GM12878 (cell line): ENCODE measurements at regions not wholly inside any gene's neighbourhood (a gene's known extent, or its start where the extent isn't known, plus 50 kb on each side); places are given as distances from the start of the nearest gene placed in this dataset.

Experiments
- ATAC-seq: fragments of 200-7000 bp; cut with Tn5 transposase; 3 replicates; pipeline ENCODE4 v1.9.1; 2020; ENCODE audit warnings: mild to moderate bottlenecking, moderate library complexity
- BruUV-seq: library from RNA; stranded (reverse); fragments of 400-500 nt; replicated peaks from 2 replicates; lab custom pipeline; 2021; lab: Mats Ljungman, UMichigan
- CTCF ChIA-PET: fragments of 300-600 bp; sonication (Branson Sonifier 250); formaldehyde crosslinking; extraction: SDS; loops from one replicate; lab custom pipeline; 2021; ENCODE audit warnings: inconsistent platforms; lab: Yijun Ruan, JAX
- POLR2A ChIA-PET: fragments of 350-600 bp; formaldehyde crosslinking; extraction: SDS; loops from one replicate; lab custom pipeline; 2021; ENCODE audit warnings: inconsistent platforms; lab: Charles Lee
- RAD21 ChIA-PET: fragments of 300-600 bp; sonication (Branson Sonifier 250); formaldehyde crosslinking; loops from one replicate; lab custom pipeline; 2023; ENCODE audit warnings: antibody characterized with exemption; ENCODE audit not compliant: unreplicated experiment; lab: Charles Lee
- SMC1A ChIA-PET: fragments of 300-600 bp; sonication (Branson Sonifier 250); formaldehyde crosslinking; loops from one replicate; lab custom pipeline; 2023; ENCODE audit not compliant: unreplicated experiment, uncharacterized antibody; lab: Charles Lee
- DNase-seq: peaks from one replicate; pipeline ENCODE4 v3.0.0-alpha.2; 2011; ENCODE audit warnings: low read depth, low spot score
- FAIRE-seq: peaks from 3 replicates; lab custom pipeline; 2011; peaks lifted over from hg19 to GRCh38; lab: Jason Lieb, UNC
- H2AFZ ChIP-seq: 2 replicates; pipeline ENCODE4 v1.6.0; 2011; ENCODE audit warnings: low read depth, low read length, control low read depth; ENCODE audit not compliant: control insufficient read depth
- H3K27ac ChIP-seq: 2 replicates; pipeline ENCODE4 v1.5.1; 2011; ENCODE audit warnings: control low read depth; ENCODE audit not compliant: control insufficient read depth, insufficient read depth
- H3K27me3 ChIP-seq, 2 experiments: replicated peaks in 1 of 2; 2 replicates each; pipeline versions ENCODE4 v1.6.0 to v1.6.1; 2011; ENCODE audit warnings: low read length in 1 of 2; ENCODE audit not compliant: control insufficient read depth in 2 of 2, insufficient read depth in 2 of 2
- H3K36me3 ChIP-seq, 2 experiments: 2 replicates each; pipeline ENCODE4 v1.5.1; 2011; ENCODE audit warnings: low read length in 1 of 2; ENCODE audit not compliant: control insufficient read depth in 2 of 2, insufficient read depth in 2 of 2
- H3K4me1 ChIP-seq: 2 replicates; pipeline ENCODE4 v1.6.1; 2011; ENCODE audit warnings: mild to moderate bottlenecking, low read length, moderate library complexity, mixed read lengths; ENCODE audit not compliant: control insufficient read depth, insufficient read depth
- H3K4me2 ChIP-seq: 2 replicates; pipeline ENCODE4 v1.6.0; 2011; ENCODE audit warnings: control low read depth; ENCODE audit not compliant: control insufficient read depth, insufficient read depth
- H3K4me3 ChIP-seq: fragments of 200-600 bp; sonication (generic); 2 replicates; pipeline ENCODE4 v1.5.1; 2016
- H3K79me2 ChIP-seq: 2 replicates; pipeline ENCODE4 v1.6.0; 2011; ENCODE audit warnings: low read length; ENCODE audit not compliant: control insufficient read depth, insufficient read depth
- H3K9ac ChIP-seq: 2 replicates; pipeline ENCODE4 v1.8.0; 2011; ENCODE audit warnings: low read length, control low read depth, mixed read lengths; ENCODE audit not compliant: control insufficient read depth, insufficient read depth
- H3K9me3 ChIP-seq: replicated peaks from 3 replicates; pipeline ENCODE4 v1.5.1; 2011; ENCODE audit warnings: mild to moderate bottlenecking, low read length; ENCODE audit not compliant: control insufficient read depth, insufficient read depth
- H4K20me1 ChIP-seq: 2 replicates; pipeline ENCODE4 v1.6.0; 2011; ENCODE audit not compliant: control insufficient read depth, insufficient read depth
- ETV6 ChIP-seq, 2 experiments: fragments of 450-650 bp in 1 of 2; IDR thresholded peaks in 1 of 2; conservative IDR thresholded peaks in 1 of 2; 2 replicates each; pipeline ENCODE4 v1.6.1; 2014; ENCODE audit warnings: antibody characterized with exemption in 1 of 2, borderline replicate concordance in 1 of 2, low read depth in 1 of 2, mild to moderate bottlenecking in 1 of 2, moderate library complexity in 1 of 2
- NR2C1 ChIP-seq: fragments of 450-650 bp; IDR thresholded peaks from 2 replicates; pipeline ENCODE4 v1.6.1; 2017; ENCODE audit warnings: antibody characterized with exemption, mild to moderate bottlenecking, moderate library complexity
- POLR2A ChIP-seq: IDR thresholded peaks from 2 replicates; pipeline ENCODE4 v1.6.1; 2011; ENCODE audit warnings: low read depth, mild to moderate bottlenecking, low read length
- POU2F2 ChIP-seq: IDR thresholded peaks from 3 replicates; pipeline ENCODE4 v1.6.1; 2011; ENCODE audit warnings: low read depth, mild to moderate bottlenecking, low read length, borderline replicate concordance
- RB1 ChIP-seq: fragments of 450-650 bp; formaldehyde crosslinking; IDR thresholded peaks from 2 replicates; pipeline ENCODE4 v1.6.1; 2017; ENCODE audit warnings: mild to moderate bottlenecking, borderline replicate concordance
- STAT3 ChIP-seq: IDR thresholded peaks from 2 replicates; pipeline ENCODE4 v1.6.1; 2011; ENCODE audit warnings: low read depth, low read length, improper control_type of control experiment
- WGBS: methylation state at CpG from one replicate; pipeline ENCODE4 v1.1.6; 2016; ENCODE audit warnings: low lambda C conversion rate; ENCODE audit not compliant: insufficient replicate concordance, insufficient coverage; ENCODE audit errors: missing lambda C conversion rate; 5-methylcytosine and 5-hydroxymethylcytosine counted together
- in situ Hi-C: fragments of 300-500 bp; cut with MboI; formaldehyde crosslinking; loops from 9 replicates; pipeline ENCODE4 v1.14.3; 2018; ENCODE audit warnings: mixed read lengths
- intact Hi-C: fragments of 100-400 bp; cut with micrococcal nuclease; formaldehyde crosslinking; loops from one replicate; pipeline ENCODE4 v1.14.2; 2022; ENCODE audit not compliant: unreplicated experiment
- TF ChIP-seq, protein P1 (sequence below): IDR thresholded peaks from 2 replicates; pipeline ENCODE4 v1.6.1; 2012; ENCODE audit warnings: low read depth, low read length, improper control_type of control experiment
- TF ChIP-seq, protein P2 (sequence below), 3 experiments: IDR thresholded peaks in 2 of 3; conservative IDR thresholded peaks in 1 of 3; 2 replicates each; pipeline ENCODE4 v1.5.1; 2011; ENCODE audit warnings: low read depth in 3 of 3, low read length in 3 of 3, mild to moderate bottlenecking in 3 of 3, control low read depth in 2 of 3, moderate library complexity in 2 of 3, inconsistent platforms in 1 of 3, mixed read lengths in 1 of 3; ENCODE audit not compliant: control insufficient read depth in 2 of 3, insufficient read depth in 1 of 3; ENCODE audit errors: extremely low read depth in 1 of 3
- TF ChIP-seq, protein P3 (sequence below): IDR thresholded peaks from 2 replicates; pipeline ENCODE4 v1.6.1; 2012; ENCODE audit warnings: low read length, inconsistent platforms
- TF ChIP-seq, protein P4 (sequence below): IDR thresholded peaks from 2 replicates; pipeline ENCODE4 v1.6.1; 2011; ENCODE audit warnings: low read depth, low read length, improper control_type of control experiment, borderline replicate concordance
- TF ChIP-seq, protein P5 (sequence below): fragments of 150-350 bp; IDR thresholded peaks from 2 replicates; pipeline ENCODE4 v1.6.1; 2014; ENCODE audit warnings: mild to moderate bottlenecking, low read depth, low read length

DNA sequence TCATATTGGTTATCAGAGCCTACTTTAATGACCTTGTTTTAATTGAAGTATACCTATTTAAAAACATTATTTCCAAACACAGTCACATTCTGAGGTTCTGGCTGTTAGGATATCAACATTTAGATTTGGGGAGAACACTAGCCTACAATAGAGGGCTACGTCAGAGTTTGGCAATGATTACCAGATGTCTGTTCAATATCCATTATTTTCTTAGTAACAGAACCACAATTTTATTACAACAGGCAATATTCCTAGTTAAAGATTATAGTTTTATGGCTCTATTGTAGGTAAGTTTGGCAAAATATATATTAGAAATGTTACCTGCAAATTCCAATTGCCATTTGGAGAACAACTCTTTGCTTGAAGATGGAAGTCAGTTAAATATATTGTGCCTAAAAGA lies 1163.1 kb upstream of the MIR17HG start:
- ChIA-PET RAD21 (no interaction called here), CTCF (no interaction called here), POLR2A (no interaction called here)
- no peaks in the 10 kb centered on the region for H3K9me3 ChIP-seq
- no peak overlapping the region for H3K4me2 ChIP-seq
- no peak overlapping the region for H3K4me3 ChIP-seq
- H3K9ac ChIP-seq: no peak overlapping the region
- in situ Hi-C loops: no loop called here
- H3K79me2 ChIP-seq: no peaks in the 10 kb centered on the region
- WGBS: 0% methylated on average over 1 of the region's 1 CpG
- H3K4me1 ChIP-seq: no peaks in the 10 kb centered on the region
- no peaks in the 10 kb centered on the region for H4K20me1 ChIP-seq
- no peaks in the 10 kb centered on the region for H3K36me3 ChIP-seq
- DNase-seq (no peak), ATAC-seq (no peak)
- no peak overlapping the region for H2AFZ ChIP-seq
- intact Hi-C loops: no loop called here
- TF ChIP-seq, protein P1, sequence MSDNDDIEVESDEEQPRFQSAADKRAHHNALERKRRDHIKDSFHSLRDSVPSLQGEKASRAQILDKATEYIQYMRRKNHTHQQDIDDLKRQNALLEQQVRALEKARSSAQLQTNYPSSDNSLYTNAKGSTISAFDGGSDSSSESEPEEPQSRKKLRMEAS: no peak
- TF ChIP-seq, protein P2, sequence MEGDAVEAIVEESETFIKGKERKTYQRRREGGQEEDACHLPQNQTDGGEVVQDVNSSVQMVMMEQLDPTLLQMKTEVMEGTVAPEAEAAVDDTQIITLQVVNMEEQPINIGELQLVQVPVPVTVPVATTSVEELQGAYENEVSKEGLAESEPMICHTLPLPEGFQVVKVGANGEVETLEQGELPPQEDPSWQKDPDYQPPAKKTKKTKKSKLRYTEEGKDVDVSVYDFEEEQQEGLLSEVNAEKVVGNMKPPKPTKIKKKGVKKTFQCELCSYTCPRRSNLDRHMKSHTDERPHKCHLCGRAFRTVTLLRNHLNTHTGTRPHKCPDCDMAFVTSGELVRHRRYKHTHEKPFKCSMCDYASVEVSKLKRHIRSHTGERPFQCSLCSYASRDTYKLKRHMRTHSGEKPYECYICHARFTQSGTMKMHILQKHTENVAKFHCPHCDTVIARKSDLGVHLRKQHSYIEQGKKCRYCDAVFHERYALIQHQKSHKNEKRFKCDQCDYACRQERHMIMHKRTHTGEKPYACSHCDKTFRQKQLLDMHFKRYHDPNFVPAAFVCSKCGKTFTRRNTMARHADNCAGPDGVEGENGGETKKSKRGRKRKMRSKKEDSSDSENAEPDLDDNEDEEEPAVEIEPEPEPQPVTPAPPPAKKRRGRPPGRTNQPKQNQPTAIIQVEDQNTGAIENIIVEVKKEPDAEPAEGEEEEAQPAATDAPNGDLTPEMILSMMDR (IDR thresholded peaks at IDR 0.05 in 2 of 3, conservative IDR thresholded peaks at IDR 0.05 in 1 of 3; ENCODE audit: control insufficient read depth in 2 of 3, extremely low read depth in 1 of 3, insufficient read depth in 1 of 3, low read depth in 3 of 3, low read length in 3 of 3): no peak
- TF ChIP-seq ETV6 (conservative IDR thresholded peaks at IDR 0.05 in 1 of 2, IDR thresholded peaks at IDR 0.05 in 1 of 2; ENCODE audit: borderline replicate concordance in 1 of 2, low read depth in 1 of 2): no peak
- TF ChIP-seq, all 136 proteins: peak for 0
- H3K27ac ChIP-seq: no peak overlapping the region
- SMC1A ChIA-PET: interaction anchor here (1.0 kb wide), 1 partner anchor 16 kb away, joined by 3 read pairs; no protein-coding TSS in a partner anchor
- no peaks in the 10 kb centered on the region for H3K27me3 ChIP-seq
- BruUV-seq: no TSS peak
- FAIRE-seq: no peak

DNA sequence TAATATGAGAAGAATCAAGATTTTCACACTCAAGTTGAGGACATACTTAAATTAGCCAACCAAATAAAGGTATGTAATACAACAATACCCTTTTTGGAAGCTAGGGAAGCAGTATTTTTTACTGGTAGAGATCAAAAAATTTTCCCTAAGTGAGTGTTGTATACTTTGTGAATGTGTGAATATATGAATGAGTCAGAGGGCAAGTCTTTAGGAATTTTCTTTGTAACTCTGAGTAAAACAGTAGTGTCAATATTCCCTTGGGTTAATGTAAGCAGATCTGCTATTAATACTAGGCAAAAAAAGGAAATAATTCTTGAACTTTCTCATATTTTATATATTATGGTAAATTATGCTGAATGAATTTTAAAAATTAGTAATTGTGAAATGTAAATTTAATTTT lies 1161.8 kb upstream of the MIR17HG start:
- H3K36me3 ChIP-seq: no peaks in the 10 kb centered on the region
- H3K9me3 ChIP-seq: no peaks in the 10 kb centered on the region
- intact Hi-C loops (no loop called here), in situ Hi-C loops (no loop called here)
- no peak for FAIRE-seq
- TF ChIP-seq, protein P3, sequence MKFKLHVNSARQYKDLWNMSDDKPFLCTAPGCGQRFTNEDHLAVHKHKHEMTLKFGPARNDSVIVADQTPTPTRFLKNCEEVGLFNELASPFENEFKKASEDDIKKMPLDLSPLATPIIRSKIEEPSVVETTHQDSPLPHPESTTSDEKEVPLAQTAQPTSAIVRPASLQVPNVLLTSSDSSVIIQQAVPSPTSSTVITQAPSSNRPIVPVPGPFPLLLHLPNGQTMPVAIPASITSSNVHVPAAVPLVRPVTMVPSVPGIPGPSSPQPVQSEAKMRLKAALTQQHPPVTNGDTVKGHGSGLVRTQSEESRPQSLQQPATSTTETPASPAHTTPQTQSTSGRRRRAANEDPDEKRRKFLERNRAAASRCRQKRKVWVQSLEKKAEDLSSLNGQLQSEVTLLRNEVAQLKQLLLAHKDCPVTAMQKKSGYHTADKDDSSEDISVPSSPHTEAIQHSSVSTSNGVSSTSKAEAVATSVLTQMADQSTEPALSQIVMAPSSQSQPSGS: no peak
- TF ChIP-seq POLR2A (no peak), NR2C1 (no peak), POU2F2 (no peak), RB1 (no peak), STAT3 (no peak)
- TF ChIP-seq, protein P4, sequence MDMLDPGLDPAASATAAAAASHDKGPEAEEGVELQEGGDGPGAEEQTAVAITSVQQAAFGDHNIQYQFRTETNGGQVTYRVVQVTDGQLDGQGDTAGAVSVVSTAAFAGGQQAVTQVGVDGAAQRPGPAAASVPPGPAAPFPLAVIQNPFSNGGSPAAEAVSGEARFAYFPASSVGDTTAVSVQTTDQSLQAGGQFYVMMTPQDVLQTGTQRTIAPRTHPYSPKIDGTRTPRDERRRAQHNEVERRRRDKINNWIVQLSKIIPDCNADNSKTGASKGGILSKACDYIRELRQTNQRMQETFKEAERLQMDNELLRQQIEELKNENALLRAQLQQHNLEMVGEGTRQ: no peak
- TF ChIP-seq, protein P5, sequence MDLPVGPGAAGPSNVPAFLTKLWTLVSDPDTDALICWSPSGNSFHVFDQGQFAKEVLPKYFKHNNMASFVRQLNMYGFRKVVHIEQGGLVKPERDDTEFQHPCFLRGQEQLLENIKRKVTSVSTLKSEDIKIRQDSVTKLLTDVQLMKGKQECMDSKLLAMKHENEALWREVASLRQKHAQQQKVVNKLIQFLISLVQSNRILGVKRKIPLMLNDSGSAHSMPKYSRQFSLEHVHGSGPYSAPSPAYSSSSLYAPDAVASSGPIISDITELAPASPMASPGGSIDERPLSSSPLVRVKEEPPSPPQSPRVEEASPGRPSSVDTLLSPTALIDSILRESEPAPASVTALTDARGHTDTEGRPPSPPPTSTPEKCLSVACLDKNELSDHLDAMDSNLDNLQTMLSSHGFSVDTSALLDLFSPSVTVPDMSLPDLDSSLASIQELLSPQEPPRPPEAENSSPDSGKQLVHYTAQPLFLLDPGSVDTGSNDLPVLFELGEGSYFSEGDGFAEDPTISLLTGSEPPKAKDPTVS: no peak
- RAD21 ChIA-PET: no interaction called here
- H3K4me1 ChIP-seq: no peaks in the 10 kb centered on the region
- H3K27ac ChIP-seq: no peak overlapping the region
- H3K4me3 ChIP-seq: no peak overlapping the region
- DNase-seq: no peak
- no peak overlapping the region for H3K9ac ChIP-seq
- no TSS peak for BruUV-seq
- SMC1A ChIA-PET: no interaction called here
- no peak overlapping the region for H3K4me2 ChIP-seq
- CTCF ChIA-PET: no interaction called here
- no peak overlapping the region for H2AFZ ChIP-seq
- H3K27me3 ChIP-seq: no peaks in the 10 kb centered on the region
- no peaks in the 10 kb centered on the region for H3K79me2 ChIP-seq
- ATAC-seq: no peak
- POLR2A ChIA-PET: no interaction called here
- H4K20me1 ChIP-seq: no peaks in the 10 kb centered on the region
